ENCODE measurements at regions not wholly inside any gene's neighbourhood (a gene's known extent, or its start where the extent isn't known, plus 50 kb on each side); places are given as distances from the start of the nearest gene placed in this dataset.

GRCh38 chr9:739362-739761 is 102.1 kb upstream of the DMRT1 start:
- peaks cover 82% of the 10 kb centered on the region for H3K36me3 ChIP-seq (ENCODE audit: insufficient read depth, insufficient read length, low read length)
- TF ChIP-seq SUZ12 (IDR thresholded peaks at IDR 0.05; ENCODE audit: extremely low read depth, insufficient read depth, insufficient read length) (no peak), ZNF274 (IDR thresholded peaks at IDR 0.05; ENCODE audit: low read depth, low read length) (no peak), YY1 (IDR thresholded peaks at IDR 0.05; ENCODE audit: insufficient read depth, insufficient read length) (no peak)
- H3K4me3 ChIP-seq (ENCODE audit: insufficient read length, low read depth): no peak overlapping the region
- H3K9ac ChIP-seq (ENCODE audit: insufficient read length, low read depth): no peak overlapping the region
- no peak for DNase-seq (ENCODE audit: low read depth, low spot score)
- H3K27me3 ChIP-seq (ENCODE audit: insufficient read depth, insufficient read length): no peaks in the 10 kb centered on the region
- no peaks in the 10 kb centered on the region for H3K4me1 ChIP-seq (ENCODE audit: insufficient read depth, insufficient read length)
- no peaks in the 10 kb centered on the region for H3K9me3 ChIP-seq (ENCODE audit: insufficient read depth, low read length)

- H3K36me3 ChIP-seq (ENCODE audit: insufficient read depth, insufficient read length, low read length): peaks cover 83% of the 10 kb centered on the region
- TF ChIP-seq ZNF274 (IDR thresholded peaks at IDR 0.05; ENCODE audit: low read depth, low read length) (no peak), SUZ12 (IDR thresholded peaks at IDR 0.05; ENCODE audit: extremely low read depth, insufficient read depth, insufficient read length) (no peak), YY1 (IDR thresholded peaks at IDR 0.05; ENCODE audit: insufficient read depth, insufficient read length) (no peak)
- DNase-seq (ENCODE audit: low read depth, low spot score): no peak
Measured at GRCh38 chr9:740221-740620, 101.3 kb upstream of the DMRT1 start.

GRCh38 chr9:742104-742503 is 99.4 kb upstream of the DMRT1 start:
- Histone ChIP-seq H3K9me3 (ENCODE audit: insufficient read depth, low read length) (no peaks in the 10 kb centered on the region), H3K9ac (ENCODE audit: insufficient read length, low read depth) (no peak overlapping the region), H3K36me3 (ENCODE audit: insufficient read depth, insufficient read length, low read length) (peaks cover 79% of the 10 kb centered on the region), H3K27me3 (ENCODE audit: insufficient read depth, insufficient read length) (no peaks in the 10 kb centered on the region), H3K4me1 (ENCODE audit: insufficient read depth, insufficient read length) (no peaks in the 10 kb centered on the region), H3K4me3 (ENCODE audit: insufficient read length, low read depth) (no peak overlapping the region)
- no peak for DNase-seq (ENCODE audit: low read depth, low spot score)
- no peak for TF ChIP-seq YY1 (IDR thresholded peaks at IDR 0.05; ENCODE audit: insufficient read depth, insufficient read length)
- no peak for TF ChIP-seq ZNF274 (IDR thresholded peaks at IDR 0.05; ENCODE audit: low read depth, low read length)
- no peak for TF ChIP-seq SUZ12 (IDR thresholded peaks at IDR 0.05; ENCODE audit: extremely low read depth, insufficient read depth, insufficient read length)

More at GRCh38 chr9:740221-740620, 101.3 kb upstream of the DMRT1 start:
- H3K4me3 ChIP-seq (ENCODE audit: insufficient read length, low read depth): no peak overlapping the region
- no peaks in the 10 kb centered on the region for H3K9me3 ChIP-seq (ENCODE audit: insufficient read depth, low read length)
- no peak overlapping the region for H3K9ac ChIP-seq (ENCODE audit: insufficient read length, low read depth)
- H3K27me3 ChIP-seq (ENCODE audit: insufficient read depth, insufficient read length): no peaks in the 10 kb centered on the region
- no peaks in the 10 kb centered on the region for H3K4me1 ChIP-seq (ENCODE audit: insufficient read depth, insufficient read length)

- Histone ChIP-seq H3K9me3 (ENCODE audit: insufficient read depth, low read length) (no peaks in the 10 kb centered on the region), H3K9ac (ENCODE audit: insufficient read length, low read depth) (no peak overlapping the region), H3K4me1 (ENCODE audit: insufficient read depth, insufficient read length) (no peaks in the 10 kb centered on the region), H3K36me3 (ENCODE audit: insufficient read depth, insufficient read length, low read length) (peaks cover 71% of the 10 kb centered on the region), H3K27me3 (ENCODE audit: insufficient read depth, insufficient read length) (no peaks in the 10 kb centered on the region), H3K4me3 (ENCODE audit: insufficient read length, low read depth) (no peak overlapping the region)
- TF ChIP-seq SUZ12 (IDR thresholded peaks at IDR 0.05; ENCODE audit: extremely low read depth, insufficient read depth, insufficient read length) (no peak), YY1 (IDR thresholded peaks at IDR 0.05; ENCODE audit: insufficient read depth, insufficient read length) (no peak), ZNF274 (IDR thresholded peaks at IDR 0.05; ENCODE audit: low read depth, low read length) (no peak)
- DNase-seq (ENCODE audit: low read depth, low spot score): no peak
Measured at GRCh38 chr9:742914-743589, 98.4 kb upstream of the DMRT1 start.

GRCh38 chr9:744046-744712 is 97.3 kb upstream of the DMRT1 start:
- H3K27me3 ChIP-seq (ENCODE audit: insufficient read depth, insufficient read length): no peaks in the 10 kb centered on the region
- no peak for DNase-seq (ENCODE audit: low read depth, low spot score)
- H3K36me3 ChIP-seq (ENCODE audit: insufficient read depth, insufficient read length, low read length): peaks cover 62% of the 10 kb centered on the region
- no peaks in the 10 kb centered on the region for H3K4me1 ChIP-seq (ENCODE audit: insufficient read depth, insufficient read length)
- H3K9me3 ChIP-seq (ENCODE audit: insufficient read depth, low read length): no peaks in the 10 kb centered on the region
- no peak overlapping the region for H3K4me3 ChIP-seq (ENCODE audit: insufficient read length, low read depth)
- TF ChIP-seq SUZ12 (IDR thresholded peaks at IDR 0.05; ENCODE audit: extremely low read depth, insufficient read depth, insufficient read length) (no peak), YY1 (IDR thresholded peaks at IDR 0.05; ENCODE audit: insufficient read depth, insufficient read length) (no peak), ZNF274 (IDR thresholded peaks at IDR 0.05; ENCODE audit: low read depth, low read length) (no peak)
- H3K9ac ChIP-seq (ENCODE audit: insufficient read length, low read depth): no peak overlapping the region

- no peak for DNase-seq (ENCODE audit: low read depth, low spot score)
- Histone ChIP-seq H3K9me3 (ENCODE audit: insufficient read depth, low read length) (no peaks in the 10 kb centered on the region), H3K36me3 (ENCODE audit: insufficient read depth, insufficient read length, low read length) (peaks cover 55% of the 10 kb centered on the region), H3K4me3 (ENCODE audit: insufficient read length, low read depth) (no peak overlapping the region), H3K4me1 (ENCODE audit: insufficient read depth, insufficient read length) (no peaks in the 10 kb centered on the region), H3K9ac (ENCODE audit: insufficient read length, low read depth) (no peak overlapping the region), H3K27me3 (ENCODE audit: insufficient read depth, insufficient read length) (no peaks in the 10 kb centered on the region)
- no peak for TF ChIP-seq SUZ12 (IDR thresholded peaks at IDR 0.05; ENCODE audit: extremely low read depth, insufficient read depth, insufficient read length)
- no peak for TF ChIP-seq YY1 (IDR thresholded peaks at IDR 0.05; ENCODE audit: insufficient read depth, insufficient read length)
- TF ChIP-seq ZNF274 (IDR thresholded peaks at IDR 0.05; ENCODE audit: low read depth, low read length): no peak
Measured at GRCh38 chr9:744790-745484, 96.6 kb upstream of the DMRT1 start.

Measured in NT2/D1 (cell line).